Effector memory CD8-positive, alpha-beta T cell (primary cell): ENCODE measurements at regions not wholly inside any gene's neighbourhood (a gene's known extent, or its start where the extent isn't known, plus 50 kb on each side); places are given as distances from the start of the nearest gene placed in this dataset.

Experiments used
- ATAC-seq: fragments of 150-1000 bp; cut with Tn5 transposase; replicated peaks from 2 replicates; pipeline ENCODE4 v1.10.0; 2021; ENCODE audit warnings: mild to moderate bottlenecking, moderate library complexity
- DNase-seq, 3 experiments: peaks; one replicate each; pipeline ENCODE4 v3.0.0; 2021
- H3K27ac Mint-ChIP-seq, 2 donors: one replicate each; pipeline ENCODE4 v1.8.0; 2022; ENCODE audit warnings: mild to moderate bottlenecking in 2 of 2, mixed read lengths in 2 of 2, moderate library complexity in 2 of 2
- H3K27me3 Mint-ChIP-seq, 2 donors: one replicate each; pipeline ENCODE4 v1.8.0; 2022; ENCODE audit warnings: mixed read lengths in 2 of 2
- H3K36me3 Mint-ChIP-seq: one replicate; pipeline ENCODE4 v1.8.0; 2022; ENCODE audit warnings: mild to moderate bottlenecking, moderate library complexity, mixed read lengths; ENCODE audit not compliant: insufficient read depth
- H3K4me1 Mint-ChIP-seq, 2 donors: one replicate each; pipeline ENCODE4 v1.8.0; 2022; ENCODE audit warnings: low read depth in 2 of 2, mixed read lengths in 2 of 2
- H3K4me3 Mint-ChIP-seq, 2 donors: one replicate each; pipeline ENCODE4 v1.8.0; 2022; ENCODE audit warnings: mild to moderate bottlenecking in 2 of 2, mixed read lengths in 2 of 2, moderate library complexity in 2 of 2
- H3K9me3 Mint-ChIP-seq, 2 donors: one replicate each; pipeline ENCODE4 v1.8.0; 2022; ENCODE audit warnings: mixed read lengths in 2 of 2

DNA sequence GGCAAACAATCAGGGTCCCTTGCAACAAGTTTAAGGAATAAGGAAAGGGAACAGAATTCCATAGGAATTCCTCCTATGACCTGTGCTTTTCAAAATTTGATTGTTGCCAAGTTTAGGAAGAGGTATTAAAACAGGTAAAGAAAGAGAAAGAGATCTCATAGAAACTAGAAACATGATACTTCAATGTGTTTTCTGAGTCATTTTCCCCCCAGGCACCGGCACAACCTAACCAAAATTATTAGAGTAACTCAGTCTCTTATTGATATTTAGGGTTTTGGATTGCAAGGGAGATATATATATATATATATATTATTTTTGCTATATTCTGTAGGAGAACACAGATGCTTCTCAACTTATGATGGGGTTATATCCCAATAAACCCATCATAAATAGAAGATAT lies 278.0 kb upstream of the DKK2 start:
- Mint-ChIP-seq H3K36me3 (no peaks in the 10 kb centered on the region), H3K4me1 (no peaks in the 10 kb centered on the region), H3K27me3 (no peaks in the 10 kb centered on the region), H3K27ac (no peak overlapping the region), H3K4me3 (no peak overlapping the region), H3K9me3 (peaks cover 0 to 2% of the 10 kb centered on the region in 2 donors)
- DNase-seq (no peak), ATAC-seq (no peak)

DNA sequence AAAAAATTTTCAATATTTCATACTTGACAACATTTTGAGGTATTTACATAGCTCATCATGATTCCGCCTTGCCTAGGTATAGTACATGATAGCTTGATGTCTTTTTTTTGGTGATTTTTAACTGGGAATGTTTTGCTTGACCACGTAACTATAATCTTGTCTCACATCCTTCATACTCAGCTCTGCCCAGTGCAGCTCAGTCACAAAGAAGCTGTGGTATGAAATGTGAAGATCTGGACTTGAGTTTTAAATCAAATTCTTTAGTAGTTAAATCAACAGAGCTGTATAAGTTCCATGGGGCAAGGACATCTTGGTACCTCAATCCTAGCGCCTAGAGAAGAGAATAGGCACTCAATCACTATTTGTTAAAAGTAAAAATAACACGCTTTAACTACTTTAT lies 276.3 kb upstream of the DKK2 start:
- ATAC-seq (no peak), DNase-seq (no peak)
- no peaks in the 10 kb centered on the region for H3K36me3 Mint-ChIP-seq
- no peak overlapping the region for H3K27ac Mint-ChIP-seq
- H3K4me1 Mint-ChIP-seq = no peaks in the 10 kb centered on the region
- H3K27me3 Mint-ChIP-seq = no peaks in the 10 kb centered on the region
- no peak overlapping the region for H3K4me3 Mint-ChIP-seq
- H3K9me3 Mint-ChIP-seq = peaks cover 0 to 2% of the 10 kb centered on the region in 2 donors

GRCh38 chr4:107304699-107305286 lies 268.7 kb upstream of the DKK2 start:
- H3K36me3 Mint-ChIP-seq = no peaks in the 10 kb centered on the region

GRCh38 chr4:107299646-107300045 lies 263.5 kb upstream of the DKK2 start:
- H3K27me3 Mint-ChIP-seq = no peaks in the 10 kb centered on the region
- no peak for DNase-seq
- ATAC-seq = no peak
- no peaks in the 10 kb centered on the region for H3K4me1 Mint-ChIP-seq
- H3K27ac Mint-ChIP-seq = no peak overlapping the region
- H3K9me3 Mint-ChIP-seq = peaks cover 3 to 5% of the 10 kb centered on the region in 2 donors
- no peaks in the 10 kb centered on the region for H3K36me3 Mint-ChIP-seq
- no peak overlapping the region for H3K4me3 Mint-ChIP-seq

More at GRCh38 chr4:107304699-107305286, 268.7 kb upstream of the DKK2 start:
- ATAC-seq (no peak), DNase-seq (no peak)
- H3K27ac Mint-ChIP-seq = no peak overlapping the region
- H3K9me3 Mint-ChIP-seq = no peaks in the 10 kb centered on the region
- H3K4me3 Mint-ChIP-seq = no peak overlapping the region
- no peaks in the 10 kb centered on the region for H3K4me1 Mint-ChIP-seq
- no peaks in the 10 kb centered on the region for H3K27me3 Mint-ChIP-seq

- no peaks in the 10 kb centered on the region for H3K27me3 Mint-ChIP-seq
- H3K4me1 Mint-ChIP-seq = no peaks in the 10 kb centered on the region
- ATAC-seq = no peak
- H3K9me3 Mint-ChIP-seq = peaks cover 20 to 27% of the 10 kb centered on the region in 2 donors
- no peak overlapping the region for H3K27ac Mint-ChIP-seq
- no peak for DNase-seq
- H3K36me3 Mint-ChIP-seq = peaks cover 3% of the 10 kb centered on the region
- H3K4me3 Mint-ChIP-seq = no peak overlapping the region
These were observed 256.9 kb upstream of the DKK2 start for GRCh38 chr4:107292979-107293378.

DNA sequence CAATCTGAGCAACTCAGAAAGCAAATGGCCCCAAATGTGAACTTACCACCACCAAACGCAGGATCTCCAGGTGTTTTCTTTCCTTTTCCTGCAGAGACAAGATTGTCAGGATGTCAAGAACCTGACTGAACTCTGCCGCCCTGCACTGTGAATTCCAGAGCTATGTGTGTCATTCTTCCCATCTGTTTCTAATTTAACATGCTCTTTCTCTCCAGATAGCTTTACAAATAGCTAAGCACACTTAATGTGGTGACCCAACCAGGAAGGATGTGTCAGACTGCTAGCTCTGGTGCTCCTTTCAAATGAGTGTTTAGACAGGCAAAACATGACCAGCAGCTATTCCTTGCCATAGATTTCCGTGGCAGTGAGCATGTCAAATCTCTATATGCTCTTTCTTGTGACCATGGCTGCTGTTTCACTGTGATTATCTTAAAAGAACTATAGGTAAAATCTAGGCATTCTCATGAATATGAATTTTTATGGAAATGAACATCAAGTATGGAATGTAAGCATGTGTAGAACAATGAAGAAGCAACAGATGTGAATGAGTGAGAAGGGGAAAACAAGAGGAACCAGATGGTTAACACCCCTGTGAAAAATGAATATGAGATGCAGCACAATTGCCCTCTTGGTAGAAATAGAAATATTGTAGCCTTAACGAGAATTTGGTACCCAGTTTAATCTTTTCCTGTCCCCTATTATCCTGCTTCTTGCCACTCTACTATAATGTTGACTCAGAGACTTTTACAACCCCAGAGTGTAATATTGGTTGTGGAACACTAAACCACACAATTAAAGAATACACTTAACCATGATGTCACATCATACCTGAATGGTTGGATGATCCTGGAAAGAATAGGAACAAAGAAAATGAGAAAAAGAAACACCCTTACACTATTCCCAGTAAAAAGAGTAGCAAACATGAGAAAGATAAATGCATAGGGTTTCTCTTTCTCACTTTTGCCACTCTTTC lies 247.8 kb upstream of the DKK2 start:
- no peaks in the 10 kb centered on the region for H3K9me3 Mint-ChIP-seq
- no peak overlapping the region for H3K4me3 Mint-ChIP-seq
- DNase-seq (no peak), ATAC-seq (no peak)
- H3K4me1 Mint-ChIP-seq = no peaks in the 10 kb centered on the region
- no peaks in the 10 kb centered on the region for H3K27me3 Mint-ChIP-seq
- H3K36me3 Mint-ChIP-seq = no peaks in the 10 kb centered on the region
- H3K27ac Mint-ChIP-seq = no peak overlapping the region

- H3K4me3 Mint-ChIP-seq = no peak overlapping the region
- no peaks in the 10 kb centered on the region for H3K4me1 Mint-ChIP-seq
- no peak overlapping the region for H3K27ac Mint-ChIP-seq
- no peaks in the 10 kb centered on the region for H3K9me3 Mint-ChIP-seq
- DNase-seq (no peak), ATAC-seq (no peak)
- H3K36me3 Mint-ChIP-seq = no peaks in the 10 kb centered on the region
- H3K27me3 Mint-ChIP-seq = no peaks in the 10 kb centered on the region
These were observed 243.6 kb upstream of the DKK2 start for GRCh38 chr4:107279733-107280132.

GRCh38 chr4:107278791-107279483 lies 242.8 kb upstream of the DKK2 start:
- ATAC-seq = no peak
- Mint-ChIP-seq H3K27ac (no peak overlapping the region), H3K4me1 (no peaks in the 10 kb centered on the region), H3K9me3 (no peaks in the 10 kb centered on the region), H3K4me3 (no peak overlapping the region), H3K27me3 (no peaks in the 10 kb centered on the region), H3K36me3 (no peaks in the 10 kb centered on the region)
- DNase-seq = no peak

DNA sequence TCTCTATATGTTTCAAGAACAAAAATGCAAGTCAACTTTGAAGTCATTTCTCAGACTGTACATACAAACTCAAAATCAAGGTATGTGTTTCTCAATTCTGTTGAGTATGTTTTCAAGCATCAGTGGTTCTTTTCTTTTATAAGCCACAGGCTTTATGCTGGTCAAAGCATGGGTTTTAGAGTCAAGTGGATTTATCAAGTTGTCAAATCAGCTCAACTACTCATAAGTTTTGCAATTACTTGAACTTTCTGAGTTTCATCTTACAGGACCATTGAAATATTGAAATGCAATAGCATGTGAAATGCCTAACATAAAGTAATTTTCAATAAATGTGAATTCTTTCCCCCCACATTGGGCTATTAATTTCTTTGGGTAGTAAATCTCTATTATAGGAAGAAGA lies 239.9 kb upstream of the DKK2 start:
- no peaks in the 10 kb centered on the region for H3K4me1 Mint-ChIP-seq
- H3K27ac Mint-ChIP-seq = no peak overlapping the region
- no peaks in the 10 kb centered on the region for H3K36me3 Mint-ChIP-seq
- no peak for ATAC-seq
- no peak for DNase-seq
- H3K9me3 Mint-ChIP-seq = no peaks in the 10 kb centered on the region
- no peak overlapping the region for H3K4me3 Mint-ChIP-seq
- H3K27me3 Mint-ChIP-seq = no peaks in the 10 kb centered on the region

GRCh38 chr4:107275225-107275624 lies 239.1 kb upstream of the DKK2 start:
- Mint-ChIP-seq H3K27ac (no peak overlapping the region), H3K4me1 (no peaks in the 10 kb centered on the region), H3K36me3 (no peaks in the 10 kb centered on the region), H3K27me3 (no peaks in the 10 kb centered on the region), H3K9me3 (no peaks in the 10 kb centered on the region), H3K4me3 (no peak overlapping the region)
- ATAC-seq = no peak
- DNase-seq = no peak

DNA sequence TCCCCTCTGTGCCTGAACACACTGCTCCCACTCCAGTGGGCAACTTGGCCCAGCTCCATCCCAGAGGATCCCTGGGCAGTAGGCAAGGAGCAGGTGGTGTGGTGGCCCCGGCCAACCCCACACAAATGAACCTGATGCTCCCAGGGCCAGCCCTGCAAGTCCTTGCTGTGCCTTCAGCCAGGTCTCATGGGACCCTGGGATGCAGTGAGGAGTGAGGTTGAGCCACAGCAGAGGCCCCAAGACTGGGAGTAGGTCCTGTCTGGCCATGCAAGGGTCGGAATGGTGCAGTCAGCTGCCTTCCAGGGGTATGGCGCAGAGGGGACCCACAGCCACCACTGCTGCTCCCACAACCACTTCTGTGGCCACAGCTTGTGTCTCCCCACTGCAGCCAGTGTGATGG lies 234.5 kb upstream of the DKK2 start:
- no peak for DNase-seq
- H3K4me1 Mint-ChIP-seq = no peaks in the 10 kb centered on the region
- H3K27me3 Mint-ChIP-seq = no peaks in the 10 kb centered on the region
- no peak overlapping the region for H3K27ac Mint-ChIP-seq
- H3K9me3 Mint-ChIP-seq = peaks cover 0 to under 1% of the 10 kb centered on the region in 2 donors
- no peak for ATAC-seq
- H3K4me3 Mint-ChIP-seq = no peak overlapping the region
- no peaks in the 10 kb centered on the region for H3K36me3 Mint-ChIP-seq

DNA sequence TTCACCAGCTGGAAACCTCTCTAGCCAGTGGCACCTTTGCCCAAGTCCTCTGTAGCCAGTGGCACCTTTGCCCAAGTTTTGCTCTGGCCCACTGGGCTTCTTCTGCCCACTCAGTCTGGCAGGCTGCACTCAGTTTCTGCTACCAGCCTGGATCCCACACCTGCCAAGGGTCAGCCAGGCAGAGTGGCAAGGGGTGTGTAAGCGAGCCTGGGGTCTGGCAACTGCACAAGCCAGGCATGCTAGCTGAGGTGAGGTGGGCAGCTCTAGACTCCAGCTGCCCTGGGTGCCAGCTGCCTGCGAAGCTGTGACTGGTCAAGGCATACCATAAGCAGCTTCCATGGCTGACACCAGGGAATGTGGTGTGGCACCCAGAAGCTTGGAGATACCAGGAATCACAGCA lies 233.1 kb upstream of the DKK2 start:
- no peaks in the 10 kb centered on the region for H3K27me3 Mint-ChIP-seq
- ATAC-seq (no peak), DNase-seq (no peak)
- H3K4me3 Mint-ChIP-seq = no peak overlapping the region
- no peak overlapping the region for H3K27ac Mint-ChIP-seq
- H3K36me3 Mint-ChIP-seq = no peaks in the 10 kb centered on the region
- peaks cover 0 to 3% of the 10 kb centered on the region in 2 donors for H3K9me3 Mint-ChIP-seq
- no peaks in the 10 kb centered on the region for H3K4me1 Mint-ChIP-seq

GRCh38 chr4:107265859-107266258 lies 229.7 kb upstream of the DKK2 start:
- Mint-ChIP-seq H3K4me3 (no peak overlapping the region), H3K27me3 (no peaks in the 10 kb centered on the region), H3K36me3 (no peaks in the 10 kb centered on the region), H3K9me3 (peaks cover 0 to 3% of the 10 kb centered on the region in 2 donors), H3K27ac (no peak overlapping the region), H3K4me1 (no peaks in the 10 kb centered on the region)
- ATAC-seq = no peak
- no peak for DNase-seq
